ENCODE measurements at regions not wholly inside any gene's neighbourhood (a gene's known extent, or its start where the extent isn't known, plus 50 kb on each side); places are given as distances from the start of the nearest gene placed in this dataset.

GRCh38 chr22:34829485-34829884, 236.5 kb upstream of the ISX start:
- TF ChIP-seq CTCF (IDR thresholded peaks at IDR 0.05), result no peak
- TF ChIP-seq POLR2A (IDR thresholded peaks at IDR 0.05), result no peak

All from thyroid gland (tissue), 4 donors.